Stomach smooth muscle (tissue), 2 donors: ENCODE measurements at regions not wholly inside any gene's neighbourhood (a gene's known extent, or its start where the extent isn't known, plus 50 kb on each side); places are given as distances from the start of the nearest gene placed in this dataset.

Experiments used
- H3K27ac ChIP-seq: one replicate; pipeline ENCODE4 v1.7.0; 2013; ENCODE audit warnings: mild to moderate bottlenecking, low read length, inconsistent platforms
- H3K27me3 ChIP-seq, 2 donors: one replicate each; pipeline ENCODE4 v1.7.0; 2013; ENCODE audit warnings: low read length in 2 of 2; ENCODE audit not compliant: insufficient read depth in 2 of 2, control insufficient read depth in 1 of 2
- H3K36me3 ChIP-seq, 2 donors: one replicate each; pipeline ENCODE4 v1.7.0; 2013; ENCODE audit warnings: low read length in 2 of 2; ENCODE audit not compliant: control insufficient read depth in 2 of 2, insufficient read depth in 2 of 2
- H3K4me1 ChIP-seq: one replicate; pipeline ENCODE4 v1.7.0; 2013; ENCODE audit warnings: low read length; ENCODE audit not compliant: control insufficient read depth, insufficient read depth
- H3K4me3 ChIP-seq, 2 donors: one replicate each; pipeline ENCODE4 v1.7.0; 2013; ENCODE audit warnings: low read length in 2 of 2
- H3K9ac ChIP-seq, 2 donors: one replicate each; pipeline ENCODE4 v1.7.0; 2013; ENCODE audit warnings: low read length in 2 of 2, mild to moderate bottlenecking in 1 of 2
- H3K9me3 ChIP-seq, 2 donors: one replicate each; pipeline ENCODE4 v1.7.0; 2013; ENCODE audit warnings: low read length in 2 of 2; ENCODE audit not compliant: control insufficient read depth in 2 of 2
- donor health status: healthy.
- donor health status: Pancreatic carcinoma.

GRCh38 chr2:176848844-176849243 is 363.8 kb upstream of the HNRNPA3 start:
- Histone ChIP-seq H3K4me1 (no peaks in the 10 kb centered on the region), H3K36me3 (no peaks in the 10 kb centered on the region), H3K9ac (no peak overlapping the region), H3K27me3 (peaks cover 0 to 9% of the 10 kb centered on the region in 2 donors), H3K9me3 (no peaks in the 10 kb centered on the region), H3K4me3 (no peak overlapping the region), H3K27ac (no peak overlapping the region)

GRCh38 chr2:176851200-176851888 is 361.2 kb upstream of the HNRNPA3 start:
- no peaks in the 10 kb centered on the region for H3K9me3 ChIP-seq
- no peaks in the 10 kb centered on the region for H3K4me1 ChIP-seq
- peaks cover 0 to 7% of the 10 kb centered on the region in 2 donors for H3K27me3 ChIP-seq
- no peaks in the 10 kb centered on the region for H3K36me3 ChIP-seq
- no peak overlapping the region for H3K4me3 ChIP-seq
- no peak overlapping the region for H3K27ac ChIP-seq
- no peak overlapping the region for H3K9ac ChIP-seq

- H3K27me3 ChIP-seq: peaks cover 0 to 7% of the 10 kb centered on the region in 2 donors
- H3K27ac ChIP-seq: no peak overlapping the region
- H3K4me3 ChIP-seq: no peak overlapping the region
- no peak overlapping the region for H3K9ac ChIP-seq
- no peaks in the 10 kb centered on the region for H3K9me3 ChIP-seq
- H3K4me1 ChIP-seq: no peaks in the 10 kb centered on the region
- no peaks in the 10 kb centered on the region for H3K36me3 ChIP-seq
Measured at GRCh38 chr2:176851889-176852483, 360.6 kb upstream of the HNRNPA3 start.

GRCh38 chr2:176852667-176853066 is 359.9 kb upstream of the HNRNPA3 start:
- no peaks in the 10 kb centered on the region for H3K4me1 ChIP-seq
- H3K9me3 ChIP-seq: no peaks in the 10 kb centered on the region
- no peaks in the 10 kb centered on the region for H3K36me3 ChIP-seq
- H3K27ac ChIP-seq: no peak overlapping the region
- H3K9ac ChIP-seq: no peak overlapping the region
- peaks cover 0 to 7% of the 10 kb centered on the region in 2 donors for H3K27me3 ChIP-seq
- H3K4me3 ChIP-seq: no peak overlapping the region

- H3K9ac ChIP-seq: no peak overlapping the region
- H3K27me3 ChIP-seq: peaks cover 0 to 2% of the 10 kb centered on the region in 2 donors
- no peaks in the 10 kb centered on the region for H3K36me3 ChIP-seq
- H3K9me3 ChIP-seq: no peaks in the 10 kb centered on the region
- no peaks in the 10 kb centered on the region for H3K4me1 ChIP-seq
- no peak overlapping the region for H3K27ac ChIP-seq
- no peak overlapping the region for H3K4me3 ChIP-seq
Measured at GRCh38 chr2:176854062-176854461, 358.5 kb upstream of the HNRNPA3 start.

GRCh38 chr2:176854878-176855277 is 357.7 kb upstream of the HNRNPA3 start:
- Histone ChIP-seq H3K27me3 (peaks cover 0 to 2% of the 10 kb centered on the region in 2 donors), H3K36me3 (no peaks in the 10 kb centered on the region), H3K4me1 (no peaks in the 10 kb centered on the region), H3K4me3 (no peak overlapping the region), H3K9me3 (no peaks in the 10 kb centered on the region), H3K9ac (no peak overlapping the region), H3K27ac (no peak overlapping the region)

GRCh38 chr2:176856683-176857082 is 355.9 kb upstream of the HNRNPA3 start:
- no peaks in the 10 kb centered on the region for H3K36me3 ChIP-seq
- no peaks in the 10 kb centered on the region for H3K4me1 ChIP-seq

GRCh38 chr2:176865336-176865735 is 347.3 kb upstream of the HNRNPA3 start:
- no peaks in the 10 kb centered on the region for H3K36me3 ChIP-seq
- no peak overlapping the region for H3K27ac ChIP-seq
- H3K4me1 ChIP-seq: no peaks in the 10 kb centered on the region
- no peaks in the 10 kb centered on the region for H3K27me3 ChIP-seq
- H3K9me3 ChIP-seq: no peaks in the 10 kb centered on the region
- no peak overlapping the region for H3K4me3 ChIP-seq
- H3K9ac ChIP-seq: no peak overlapping the region

More at GRCh38 chr2:176856683-176857082, 355.9 kb upstream of the HNRNPA3 start:
- no peak overlapping the region for H3K27ac ChIP-seq
- H3K27me3 ChIP-seq: no peaks in the 10 kb centered on the region
- H3K9me3 ChIP-seq: no peaks in the 10 kb centered on the region
- no peak overlapping the region for H3K4me3 ChIP-seq
- H3K9ac ChIP-seq: no peak overlapping the region

GRCh38 chr2:176872406-176872805 is 340.2 kb upstream of the HNRNPA3 start:
- H3K9ac ChIP-seq: no peak overlapping the region
- no peak overlapping the region for H3K4me3 ChIP-seq
- H3K9me3 ChIP-seq: no peaks in the 10 kb centered on the region
- H3K27ac ChIP-seq: no peak overlapping the region
- H3K27me3 ChIP-seq: no peaks in the 10 kb centered on the region
- no peaks in the 10 kb centered on the region for H3K36me3 ChIP-seq
- no peaks in the 10 kb centered on the region for H3K4me1 ChIP-seq

GRCh38 chr2:176873403-176873802 is 339.2 kb upstream of the HNRNPA3 start:
- H3K9me3 ChIP-seq: no peaks in the 10 kb centered on the region

GRCh38 chr2:176876493-176877103 is 336.0 kb upstream of the HNRNPA3 start:
- no peak overlapping the region for H3K9ac ChIP-seq
- H3K9me3 ChIP-seq: no peaks in the 10 kb centered on the region
- no peaks in the 10 kb centered on the region for H3K36me3 ChIP-seq
- no peak overlapping the region for H3K4me3 ChIP-seq
- no peak overlapping the region for H3K27ac ChIP-seq
- no peaks in the 10 kb centered on the region for H3K27me3 ChIP-seq
- no peaks in the 10 kb centered on the region for H3K4me1 ChIP-seq

More at GRCh38 chr2:176873403-176873802, 339.2 kb upstream of the HNRNPA3 start:
- H3K4me3 ChIP-seq: no peak overlapping the region
- no peak overlapping the region for H3K27ac ChIP-seq
- H3K27me3 ChIP-seq: no peaks in the 10 kb centered on the region
- no peak overlapping the region for H3K9ac ChIP-seq
- no peaks in the 10 kb centered on the region for H3K36me3 ChIP-seq
- no peaks in the 10 kb centered on the region for H3K4me1 ChIP-seq
